GM18505 (cell line): ENCODE measurements at regions not wholly inside any gene's neighbourhood (a gene's known extent, or its start where the extent isn't known, plus 50 kb on each side); places are given as distances from the start of the nearest gene placed in this dataset.

ENCODE experiments used
- ATAC-seq: cut with Tn5 transposase; IDR thresholded peaks from one replicate; pipeline ENCODE4 v1.9.1; 2021; ENCODE audit not compliant: unreplicated experiment
- POLR2A ChIP-seq: IDR thresholded peaks from 4 replicates; pipeline ENCODE4 v1.6.1; 2011; ENCODE audit warnings: borderline replicate concordance; ENCODE audit not compliant: insufficient read depth, insufficient read length; ENCODE audit errors: extremely low read depth

DNA sequence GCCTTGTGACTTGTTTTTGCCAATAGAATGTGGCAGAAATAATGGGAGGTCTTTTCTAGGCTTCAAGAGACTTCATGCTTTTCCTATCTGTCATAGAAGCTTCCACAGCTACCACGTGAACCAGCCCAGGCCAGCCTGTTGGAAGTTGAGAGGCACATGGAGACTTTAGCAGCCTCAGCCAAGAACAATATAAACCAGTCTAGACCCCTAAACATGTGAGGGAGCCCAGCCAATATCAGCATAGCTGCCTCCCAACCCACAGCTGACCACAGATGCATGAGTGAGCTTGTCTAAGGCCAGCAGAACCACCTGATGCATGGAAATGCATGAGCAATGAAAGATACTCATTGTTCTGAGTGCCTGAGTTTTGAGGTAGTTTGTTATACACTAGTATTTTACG is 540.7 kb upstream of the BTBD3 start:
- ATAC-seq: no peak
- no peak for TF ChIP-seq POLR2A

DNA sequence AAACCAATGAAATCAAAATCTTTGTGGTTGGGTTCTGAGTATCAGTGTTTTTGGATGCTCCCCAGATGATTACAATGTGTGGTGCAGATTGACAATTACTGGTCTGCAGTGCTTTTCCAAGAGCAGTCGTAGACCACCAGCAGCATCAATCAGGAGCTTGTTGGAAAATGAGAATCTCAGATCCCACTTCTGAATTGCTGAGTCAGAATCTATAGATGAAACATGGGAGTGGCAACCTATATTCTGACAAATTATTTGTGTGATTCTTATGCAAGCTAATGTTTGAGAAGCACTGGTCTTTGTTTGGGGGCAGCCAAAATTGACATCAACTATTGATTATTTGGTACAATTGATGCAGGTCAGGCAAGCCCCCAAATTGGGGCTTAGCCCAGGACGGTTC is 539.9 kb upstream of the BTBD3 start:
- TF ChIP-seq POLR2A: no peak
- ATAC-seq: no peak

- no peak for ATAC-seq
Measured at GRCh38 chr20:11378252-11378651, 539.4 kb upstream of the BTBD3 start.

GRCh38 chr20:11379257-11380011 is 538.3 kb upstream of the BTBD3 start:
- ATAC-seq: no peak
- no peak for TF ChIP-seq POLR2A

More at GRCh38 chr20:11378252-11378651, 539.4 kb upstream of the BTBD3 start:
- no peak for TF ChIP-seq POLR2A

- no peak for ATAC-seq
- no peak for TF ChIP-seq POLR2A
Measured at GRCh38 chr20:11380283-11380682, 537.4 kb upstream of the BTBD3 start.

DNA sequence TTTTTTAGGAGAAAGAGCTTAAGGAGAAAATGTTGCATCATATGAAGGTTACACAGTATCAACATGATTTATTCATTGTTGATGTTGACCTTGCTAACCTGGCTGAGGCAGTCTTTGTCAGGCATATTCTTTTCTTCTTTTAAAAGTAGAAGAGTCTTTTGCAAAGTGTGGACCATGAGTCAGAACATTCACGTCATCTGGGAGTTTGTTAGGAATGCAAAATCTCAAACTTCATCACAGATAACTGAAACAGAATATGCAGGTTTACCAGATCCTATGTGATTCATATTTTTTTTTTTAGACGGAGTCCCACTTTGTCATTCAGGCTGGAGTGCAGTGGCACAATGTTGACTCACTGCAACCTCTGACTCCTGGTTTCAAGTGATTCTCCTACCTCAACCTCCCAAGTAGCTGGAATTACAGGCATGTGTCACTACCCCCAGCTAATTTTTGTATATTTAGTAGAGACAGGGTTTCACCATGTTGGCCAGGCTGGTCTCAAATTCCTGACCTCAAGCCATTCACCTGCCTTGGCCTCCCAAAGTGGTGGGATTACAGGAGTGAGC is 530.4 kb upstream of the BTBD3 start:
- ATAC-seq: no peak
- TF ChIP-seq POLR2A: no peak

- no peak for TF ChIP-seq POLR2A
- ATAC-seq: no peak
Measured at GRCh38 chr20:11389186-11389585, 528.5 kb upstream of the BTBD3 start.

- TF ChIP-seq POLR2A: no peak
- no peak for ATAC-seq
Measured at GRCh38 chr20:11391591-11391990, 526.1 kb upstream of the BTBD3 start.

DNA sequence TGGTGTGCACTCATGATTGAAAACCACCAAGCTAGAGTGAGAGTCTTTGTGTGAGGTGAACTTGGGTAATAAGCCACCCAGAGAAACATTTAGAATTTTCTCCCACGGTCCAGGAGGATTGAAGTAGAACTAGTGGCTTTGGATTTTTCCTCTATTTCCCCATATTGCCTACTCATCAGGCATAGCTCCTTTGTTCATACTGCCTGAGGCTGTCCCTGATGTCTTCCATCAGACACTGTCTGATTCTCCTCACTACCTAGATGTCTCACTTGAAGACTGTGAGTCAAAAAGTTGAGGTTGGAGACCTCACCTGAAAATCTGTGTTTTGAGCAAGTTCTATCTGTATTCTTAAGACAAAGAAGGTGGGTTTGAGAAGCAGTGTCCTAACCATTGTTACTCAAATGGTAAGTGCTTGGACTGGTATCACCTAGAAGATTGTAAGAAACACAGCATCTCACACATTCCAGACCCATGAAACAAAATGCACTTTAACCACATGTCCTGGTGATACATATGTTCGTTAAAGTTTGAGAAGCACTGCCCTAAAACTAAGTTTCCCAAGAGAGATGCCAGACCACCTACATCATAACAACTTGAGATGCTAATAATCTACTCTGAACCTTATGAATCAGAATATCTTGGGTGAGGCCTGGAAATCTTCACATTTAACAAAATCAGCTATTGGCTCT is 523.4 kb upstream of the BTBD3 start:
- ATAC-seq: no peak
- no peak for TF ChIP-seq POLR2A

DNA sequence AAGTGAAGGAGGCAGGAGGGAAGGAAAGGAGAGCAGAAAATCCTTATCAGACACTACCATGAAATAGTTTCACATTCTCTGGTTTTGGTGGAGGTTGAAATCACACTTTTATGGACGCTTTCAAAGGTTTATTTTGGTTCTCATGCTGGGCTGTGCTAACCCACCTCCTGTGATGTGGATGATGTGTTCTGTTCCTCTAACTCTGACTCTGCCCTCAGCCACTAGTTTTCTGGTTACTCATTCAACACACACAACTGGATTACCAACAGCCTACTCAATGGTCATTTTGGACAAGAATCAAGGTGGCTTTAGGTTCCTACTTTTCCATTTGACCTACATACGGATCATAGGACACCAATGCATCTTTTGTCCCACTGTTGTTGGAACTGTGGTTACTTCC is 522.1 kb upstream of the BTBD3 start:
- no peak for TF ChIP-seq POLR2A

DNA sequence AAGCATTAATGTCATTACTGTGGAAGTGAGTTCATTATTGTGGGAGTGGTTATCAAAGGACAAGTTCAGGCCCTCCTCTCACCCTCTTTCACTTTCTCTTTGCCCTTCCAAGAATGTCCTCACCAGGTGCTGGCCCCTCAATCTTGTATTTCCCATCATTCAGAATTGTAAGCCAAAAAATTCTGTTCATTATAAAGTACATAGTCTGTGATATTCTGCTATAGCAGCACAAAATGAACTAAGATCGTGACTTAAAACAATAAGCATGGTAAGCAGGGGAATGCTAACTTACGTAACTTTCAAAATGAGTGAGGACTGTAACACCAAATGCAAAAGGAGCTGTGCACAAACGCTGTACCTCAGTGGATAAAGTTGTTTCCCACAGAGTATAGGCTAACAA is 515.7 kb upstream of the BTBD3 start:
- ATAC-seq: no peak
- no peak for TF ChIP-seq POLR2A

More for the DNA sequence above, 522.1 kb upstream of the BTBD3 start:
- ATAC-seq: no peak

GRCh38 chr20:11403711-11404110 is 514.0 kb upstream of the BTBD3 start:
- TF ChIP-seq POLR2A: no peak
- ATAC-seq: no peak

DNA sequence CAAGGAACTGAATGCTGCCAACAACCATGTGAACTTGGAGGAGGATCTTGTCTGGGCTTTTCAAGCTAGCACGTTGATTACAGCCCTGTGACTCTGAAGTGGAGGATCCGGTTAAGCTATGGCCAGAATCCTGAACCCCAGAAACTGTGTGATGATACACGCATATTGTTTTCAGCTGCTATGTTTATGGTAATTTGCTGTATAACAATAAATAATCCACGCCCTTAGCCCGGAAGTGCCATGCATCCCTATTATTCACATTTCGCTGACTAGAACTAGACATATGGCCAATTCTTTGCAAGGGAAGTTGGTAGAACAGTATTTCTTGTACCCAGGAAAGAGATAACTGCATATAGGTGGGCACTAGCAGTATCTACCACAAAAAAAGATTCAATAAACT is 510.8 kb upstream of the BTBD3 start:
- TF ChIP-seq POLR2A: no peak
- ATAC-seq: no peak

DNA sequence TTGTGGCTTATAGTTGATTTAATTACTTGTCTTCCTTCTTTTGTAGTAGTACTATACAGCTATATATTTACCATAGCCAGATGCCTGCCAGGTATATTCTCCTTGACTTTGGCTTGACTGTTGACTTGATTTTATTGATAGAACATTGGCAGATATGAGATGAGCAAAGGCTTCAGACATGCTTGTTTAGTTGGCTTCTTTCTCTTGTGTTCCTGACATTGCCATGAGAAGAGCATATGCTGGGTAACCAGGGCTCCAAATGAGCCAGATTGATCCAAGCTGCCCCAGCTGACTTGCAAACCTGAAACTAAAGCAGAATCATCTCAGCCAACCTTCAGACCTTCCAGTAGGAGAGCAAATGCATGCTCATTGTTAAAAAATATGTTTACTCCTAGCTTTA is 508.1 kb upstream of the BTBD3 start:
- no peak for ATAC-seq
- no peak for TF ChIP-seq POLR2A

GRCh38 chr20:11411765-11412164 is 505.9 kb upstream of the BTBD3 start:
- no peak for TF ChIP-seq POLR2A
- ATAC-seq: no peak

DNA sequence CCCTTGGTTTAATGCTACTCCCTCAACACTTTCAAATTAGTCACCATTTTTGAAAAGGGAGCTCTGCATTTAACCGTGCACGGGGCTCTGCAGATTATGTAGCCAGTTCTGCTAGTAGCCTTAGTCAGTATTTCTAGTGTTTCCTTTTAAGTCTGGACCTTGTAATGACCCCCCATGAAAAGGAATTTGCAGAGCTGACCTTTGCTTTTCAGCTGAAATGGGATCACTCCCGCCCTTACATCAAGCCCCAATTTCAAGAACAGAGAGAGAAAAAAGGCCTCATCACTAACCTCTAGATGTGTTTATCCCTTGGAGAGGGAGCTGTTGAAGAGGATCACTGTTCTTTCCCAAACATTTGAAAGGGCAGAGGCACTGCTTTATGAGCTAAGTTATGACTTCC is 490.7 kb upstream of the BTBD3 start:
- no peak for TF ChIP-seq POLR2A
- no peak for ATAC-seq
